Upper lobe of left lung (tissue), 6 donors: ENCODE measurements at regions not wholly inside any gene's neighbourhood (a gene's known extent, or its start where the extent isn't known, plus 50 kb on each side); places are given as distances from the start of the nearest gene placed in this dataset.

Source experiments
- ATAC-seq, 2 donors: fragments of 200-7000 bp; cut with Tn5 transposase; one replicate each; pipeline ENCODE4 v1.9.1; 2022; ENCODE audit warnings: mild to moderate bottlenecking in 2 of 2, moderate library complexity in 2 of 2; ENCODE audit not compliant: low FRiP score in 2 of 2
- DNase-seq, 2 donors: peaks; one replicate each; pipeline ENCODE4 v3.0.0-alpha.2; 2019 to 2020
- H3K27ac ChIP-seq, 4 donors: fragments of 200-600 bp; sonication (generic); one replicate each; pipeline ENCODE4 v1.5.1; 2016 to 2019
- H3K27me3 ChIP-seq, 4 donors: fragments of 200-600 bp; sonication (generic); one replicate each; pipeline ENCODE4 v1.5.1; 2017 to 2019
- H3K36me3 ChIP-seq, 4 donors: fragments of 200-600 bp; sonication (generic); one replicate each; pipeline ENCODE4 v1.5.1; 2016 to 2019
- H3K4me1 ChIP-seq, 4 donors: fragments of 200-600 bp; sonication (generic); one replicate each; pipeline ENCODE4 v1.5.1; 2018 to 2019
- H3K4me3 ChIP-seq, 4 donors: fragments of 200-600 bp; sonication (generic); one replicate each; pipeline ENCODE4 v1.5.1; 2017 to 2019; ENCODE audit warnings: mild to moderate bottlenecking in 2 of 4, moderate library complexity in 1 of 4
- H3K9me3 ChIP-seq, 4 donors: fragments of 200-600 bp; sonication (generic); one replicate each; pipeline ENCODE4 v1.5.1; 2018 to 2019
- CTCF ChIP-seq, 6 experiments: fragments of 450-650 bp in 4 of 6; fragments of 200-600 bp in 2 of 6; sonication (generic) in 2 of 6; IDR thresholded peaks; one replicate each; pipeline ENCODE4 v1.5.1; 2016 to 2019; ENCODE audit warnings: antibody characterized with exemption in 6 of 6
- EP300 ChIP-seq, 4 donors: sonication (generic); formaldehyde crosslinking; IDR thresholded peaks; one replicate each; pipeline ENCODE4 v1.5.1; 2017; ENCODE audit warnings: antibody characterized with exemption in 4 of 4, control low read depth in 2 of 4
- POLR2A ChIP-seq, 4 donors: fragments of 450-650 bp; IDR thresholded peaks; one replicate each; pipeline ENCODE4 v1.5.1; 2016 to 2017; ENCODE audit warnings: antibody characterized with exemption in 4 of 4, mild to moderate bottlenecking in 2 of 4
- POLR2AphosphoS5 ChIP-seq, 2 donors: sonication (generic); formaldehyde crosslinking; IDR thresholded peaks; one replicate each; pipeline ENCODE4 v1.5.1; 2017; ENCODE audit warnings: antibody characterized with exemption in 2 of 2
- WGBS, 2 donors: methylation state at CpG; one replicate each; pipeline ENCODE4 v1.1.5; 2017 to 2018; 5-methylcytosine and 5-hydroxymethylcytosine counted together
- donor health status: DM: no; HTN: no; CAD: no; lungs with moderate emphysema.
- donor health status: DM: no; HTN: yes; CAD: no; lungs with severe emphysema.

GRCh38 chr3:22101811-22102210 is 350.8 kb upstream of the ZNF385D start:
- Histone ChIP-seq H3K36me3 (no peaks in the 10 kb centered on the region), H3K27me3 (no peaks in the 10 kb centered on the region), H3K4me3 (no peak overlapping the region), H3K9me3 (no peaks in the 10 kb centered on the region), H3K4me1 (no peaks in the 10 kb centered on the region), H3K27ac (no peak overlapping the region)
- WGBS, 2 donors: 75 to 90% methylated on average over 1 of the region's 1 CpG
- no peak for DNase-seq
- TF ChIP-seq POLR2A (IDR thresholded peaks at IDR 0.05) (no peak), CTCF (IDR thresholded peaks at IDR 0.05) (no peak), POLR2AphosphoS5 (IDR thresholded peaks at IDR 0.05) (no peak), EP300 (IDR thresholded peaks at IDR 0.05) (no peak)
- no peak for ATAC-seq

GRCh38 chr3:22103423-22103822 is 352.4 kb upstream of the ZNF385D start:
- Histone ChIP-seq H3K9me3 (no peaks in the 10 kb centered on the region), H3K36me3 (no peaks in the 10 kb centered on the region), H3K4me3 (no peak overlapping the region), H3K27me3 (no peaks in the 10 kb centered on the region), H3K27ac (no peak overlapping the region), H3K4me1 (no peaks in the 10 kb centered on the region)
- DNase-seq: no peak
- ATAC-seq: no peak
- no peak for TF ChIP-seq EP300 (IDR thresholded peaks at IDR 0.05)
- TF ChIP-seq POLR2A (IDR thresholded peaks at IDR 0.05): no peak
- TF ChIP-seq CTCF (IDR thresholded peaks at IDR 0.05): no peak
- no peak for TF ChIP-seq POLR2AphosphoS5 (IDR thresholded peaks at IDR 0.05)
- 64 to 68% methylated on average over 1 of the region's 1 CpG for WGBS, 2 donors

GRCh38 chr3:22106213-22106896 is 355.3 kb upstream of the ZNF385D start:
- no peak for ATAC-seq
- Histone ChIP-seq H3K27ac (no peak overlapping the region), H3K27me3 (no peaks in the 10 kb centered on the region), H3K4me3 (no peak overlapping the region), H3K4me1 (no peaks in the 10 kb centered on the region), H3K9me3 (no peaks in the 10 kb centered on the region), H3K36me3 (no peaks in the 10 kb centered on the region)
- TF ChIP-seq CTCF (IDR thresholded peaks at IDR 0.05) (no peak), POLR2AphosphoS5 (IDR thresholded peaks at IDR 0.05) (no peak), POLR2A (IDR thresholded peaks at IDR 0.05) (no peak), EP300 (IDR thresholded peaks at IDR 0.05) (no peak)
- WGBS, 2 donors: 76 to 88% methylated on average over 5 of the region's 5 CpGs
- peak in 1 of 2 donors; percentile 51 for DNase-seq

- no peaks in the 10 kb centered on the region for H3K27me3 ChIP-seq
- TF ChIP-seq CTCF (IDR thresholded peaks at IDR 0.05) (no peak), EP300 (IDR thresholded peaks at IDR 0.05) (no peak)
- H3K9me3 ChIP-seq: no peaks in the 10 kb centered on the region
- no peak overlapping the region for H3K27ac ChIP-seq
- no peaks in the 10 kb centered on the region for H3K4me1 ChIP-seq
- ATAC-seq (no peak), DNase-seq (no peak)
- no peak overlapping the region for H3K4me3 ChIP-seq
- H3K36me3 ChIP-seq: no peaks in the 10 kb centered on the region
- WGBS, 2 donors: 70 to 81% methylated on average over 5 of the region's 5 CpGs
Measured at GRCh38 chr3:22111226-22111625, 360.2 kb upstream of the ZNF385D start.

- Histone ChIP-seq H3K36me3 (no peaks in the 10 kb centered on the region), H3K4me3 (no peak overlapping the region), H3K27ac (no peak overlapping the region), H3K27me3 (no peaks in the 10 kb centered on the region), H3K4me1 (no peaks in the 10 kb centered on the region), H3K9me3 (no peaks in the 10 kb centered on the region)
- ATAC-seq (no peak), DNase-seq (no peak)
- WGBS, 2 donors: 83 to 87% methylated on average over 3 of the region's 3 CpGs
- TF ChIP-seq CTCF (IDR thresholded peaks at IDR 0.05) (no peak), EP300 (IDR thresholded peaks at IDR 0.05) (no peak), POLR2A (IDR thresholded peaks at IDR 0.05) (no peak), POLR2AphosphoS5 (IDR thresholded peaks at IDR 0.05) (no peak)
Measured at GRCh38 chr3:22113453-22113852, 362.4 kb upstream of the ZNF385D start.
